ENCODE measurements at regions not wholly inside any gene's neighbourhood (a gene's known extent, or its start where the extent isn't known, plus 50 kb on each side); places are given as distances from the start of the nearest gene placed in this dataset.

- peaks cover 1 to 6% (median 3%) of the 10 kb centered on the region in 3 donors for H3K27me3 Mint-ChIP-seq (ENCODE audit: low read depth in 3 of 3)
- H3K27me3 ChIP-seq (ENCODE audit: control insufficient read depth in 2 of 2, insufficient read depth in 2 of 2, low read length in 2 of 2): no peaks in the 10 kb centered on the region
- TF ChIP-seq CTCF (IDR thresholded peaks at IDR 0.05): no peak
- H3K27ac ChIP-seq (ENCODE audit: low read depth in 1 of 2, low read length in 2 of 2): no peak overlapping the region
- H3K4me1 ChIP-seq (ENCODE audit: control insufficient read depth in 1 of 2, insufficient read depth in 2 of 2, low read length in 2 of 2): no peaks in the 10 kb centered on the region
- intact Hi-C loops (cut with micrococcal nuclease): no loop called here
- no peaks in the 10 kb centered on the region for H3K4me1 Mint-ChIP-seq
- H2AFZ ChIP-seq (ENCODE audit: insufficient read depth, low read depth, low read length, poor library complexity, severe bottlenecking): no peak overlapping the region
- no peak overlapping the region for H3K9ac ChIP-seq (ENCODE audit: insufficient read depth, low read length, poor library complexity, severe bottlenecking)
- H3K4me2 ChIP-seq (replicated peaks; ENCODE audit: extremely low read depth, low read length, poor library complexity, severe bottlenecking): no peak overlapping the region
- DNase-seq: no peak
- WGBS (ENCODE audit: insufficient coverage): 73% methylated on average over 9 of the region's 12 CpGs
- no peaks in the 10 kb centered on the region for H4K20me1 ChIP-seq (ENCODE audit: insufficient read depth, low read length)
- H3K36me3 Mint-ChIP-seq: no peaks in the 10 kb centered on the region
- no peaks in the 10 kb centered on the region for H3K36me3 ChIP-seq (replicated peaks in 1 of 2; ENCODE audit: control insufficient read depth in 1 of 2, insufficient read depth in 2 of 2, low read length in 2 of 2)
- H3K9me3 ChIP-seq (replicated peaks in 1 of 2; ENCODE audit: control insufficient read depth in 1 of 2, insufficient read depth in 1 of 2, low read length in 2 of 2): no peaks in the 10 kb centered on the region
- no peak overlapping the region for H3K4me3 Mint-ChIP-seq
- H3K79me2 ChIP-seq (ENCODE audit: insufficient read depth, low read length): no peaks in the 10 kb centered on the region
- peak overlapping the region in 1 of 7 donors; percentile 66 for H3K27ac Mint-ChIP-seq
- H3K4me3 ChIP-seq (replicated peaks in 1 of 3; ENCODE audit: low read depth in 2 of 3, low read length in 3 of 3): no peak overlapping the region
- peaks cover 0 to 3% (median 0%) of the 10 kb centered on the region in 7 donors for H3K9me3 Mint-ChIP-seq
Observed at GRCh38 chr13:111642156-111642767, 321.8 kb downstream of the TEX29 start.

GRCh38 chr13:111644750-111645149, 324.3 kb downstream of the TEX29 start:
- Histone ChIP-seq H2AFZ (ENCODE audit: insufficient read depth, low read depth, low read length, poor library complexity, severe bottlenecking) (no peak overlapping the region), H4K20me1 (ENCODE audit: insufficient read depth, low read length) (no peaks in the 10 kb centered on the region), H3K4me1 (ENCODE audit: control insufficient read depth in 1 of 2, insufficient read depth in 2 of 2, low read length in 2 of 2) (no peaks in the 10 kb centered on the region), H3K4me2 (replicated peaks; ENCODE audit: extremely low read depth, low read length, poor library complexity, severe bottlenecking) (no peak overlapping the region), H3K36me3 (replicated peaks in 1 of 2; ENCODE audit: control insufficient read depth in 1 of 2, insufficient read depth in 2 of 2, low read length in 2 of 2) (no peaks in the 10 kb centered on the region), H3K27me3 (ENCODE audit: control insufficient read depth in 2 of 2, insufficient read depth in 2 of 2, low read length in 2 of 2) (no peaks in the 10 kb centered on the region), H3K4me3 (replicated peaks in 1 of 3; ENCODE audit: low read depth in 2 of 3, low read length in 3 of 3) (no peak overlapping the region), H3K27ac (ENCODE audit: low read depth in 1 of 2, low read length in 2 of 2) (no peak overlapping the region), H3K9ac (ENCODE audit: insufficient read depth, low read length, poor library complexity, severe bottlenecking) (no peak overlapping the region), H3K79me2 (ENCODE audit: insufficient read depth, low read length) (no peaks in the 10 kb centered on the region), H3K9me3 (replicated peaks in 1 of 2; ENCODE audit: control insufficient read depth in 1 of 2, insufficient read depth in 1 of 2, low read length in 2 of 2) (no peaks in the 10 kb centered on the region)
- Mint-ChIP-seq H3K4me3 (no peak overlapping the region), H3K4me1 (no peaks in the 10 kb centered on the region), H3K27me3 (ENCODE audit: low read depth in 3 of 3) (peaks cover 3 to 6% (median 3%) of the 10 kb centered on the region in 3 donors), H3K27ac (no peak overlapping the region), H3K36me3 (no peaks in the 10 kb centered on the region), H3K9me3 (no peaks in the 10 kb centered on the region)
- no peak for DNase-seq
- TF ChIP-seq CTCF (IDR thresholded peaks at IDR 0.05): no peak
- WGBS (ENCODE audit: insufficient coverage): 95% methylated on average over 12 of the region's 16 CpGs
- intact Hi-C loops (cut with micrococcal nuclease): no loop called here

All from CD14-positive monocyte (primary cell).